ENCODE measurements at regions not wholly inside any gene's neighbourhood (a gene's known extent, or its start where the extent isn't known, plus 50 kb on each side); places are given as distances from the start of the nearest gene placed in this dataset.
A peak's percentile ranks its signal among the peaks of the same experiment; 100 is the strongest.

DNA sequence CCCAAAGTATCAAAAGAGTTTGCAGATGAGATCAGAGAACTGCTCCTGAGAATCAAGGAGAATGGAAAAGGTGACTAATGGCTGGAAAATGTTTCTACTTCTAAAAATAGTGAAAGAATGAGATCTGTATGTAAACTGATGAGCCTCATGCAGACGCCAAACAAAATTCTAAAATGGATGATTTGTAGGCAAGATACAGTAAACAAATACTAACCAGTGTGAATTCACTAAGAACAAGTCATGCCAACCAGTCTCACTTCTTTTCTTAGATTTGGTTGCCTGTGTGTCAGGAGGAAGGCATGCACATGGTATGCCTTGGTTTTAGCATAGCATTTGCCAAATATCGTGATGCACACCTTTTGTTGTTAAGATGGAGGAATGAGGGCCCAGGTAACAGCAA lies 94.9 kb upstream of the PIK3CG start:
- TF ChIP-seq PHF8 (IDR thresholded peaks at IDR 0.05; ENCODE audit: borderline replicate concordance, low read depth) (no peak), HOXA7 (CRISPR knock-in tag; IDR thresholded peaks at IDR 0.05) (no peak), FOSL2 (IDR thresholded peaks at IDR 0.05) (no peak), FOSL2 (CRISPR knock-in tag; IDR thresholded peaks at IDR 0.05) (peak; percentile 53; the same call in 1 of the 2 replicates), JUN (IDR thresholded peaks at IDR 0.05) (no peak), RFX5 (IDR thresholded peaks at IDR 0.05) (no peak), EP300 (IDR thresholded peaks at IDR 0.05) (no peak)
- TF ChIP-seq, protein P1, sequence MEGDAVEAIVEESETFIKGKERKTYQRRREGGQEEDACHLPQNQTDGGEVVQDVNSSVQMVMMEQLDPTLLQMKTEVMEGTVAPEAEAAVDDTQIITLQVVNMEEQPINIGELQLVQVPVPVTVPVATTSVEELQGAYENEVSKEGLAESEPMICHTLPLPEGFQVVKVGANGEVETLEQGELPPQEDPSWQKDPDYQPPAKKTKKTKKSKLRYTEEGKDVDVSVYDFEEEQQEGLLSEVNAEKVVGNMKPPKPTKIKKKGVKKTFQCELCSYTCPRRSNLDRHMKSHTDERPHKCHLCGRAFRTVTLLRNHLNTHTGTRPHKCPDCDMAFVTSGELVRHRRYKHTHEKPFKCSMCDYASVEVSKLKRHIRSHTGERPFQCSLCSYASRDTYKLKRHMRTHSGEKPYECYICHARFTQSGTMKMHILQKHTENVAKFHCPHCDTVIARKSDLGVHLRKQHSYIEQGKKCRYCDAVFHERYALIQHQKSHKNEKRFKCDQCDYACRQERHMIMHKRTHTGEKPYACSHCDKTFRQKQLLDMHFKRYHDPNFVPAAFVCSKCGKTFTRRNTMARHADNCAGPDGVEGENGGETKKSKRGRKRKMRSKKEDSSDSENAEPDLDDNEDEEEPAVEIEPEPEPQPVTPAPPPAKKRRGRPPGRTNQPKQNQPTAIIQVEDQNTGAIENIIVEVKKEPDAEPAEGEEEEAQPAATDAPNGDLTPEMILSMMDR (IDR thresholded peaks at IDR 0.05): no peak

Measured in A549 (cell line).